VCaP (cell line): ENCODE measurements at regions not wholly inside any gene's neighbourhood (a gene's known extent, or its start where the extent isn't known, plus 50 kb on each side); places are given as distances from the start of the nearest gene placed in this dataset.
"Not testable (repeated sequence)": the region's sequence is repeated elsewhere in the genome, so short reads cannot be mapped to it uniquely, and the experiment has no call there.

ENCODE experiments used
- H3K27ac ChIP-seq: fragments of 450-650 bp; 2 replicates; pipeline ENCODE4 v1.5.1; 2017
- CTCF ChIP-seq: fragments of 450-650 bp; conservative IDR thresholded peaks from 2 replicates; pipeline ENCODE4 v1.5.1; 2017; ENCODE audit warnings: mild to moderate bottlenecking, moderate library complexity

GRCh38 chr1:195664628-195665027, 943.6 kb downstream of the KCNT2 start:
- H3K27ac ChIP-seq: no peak overlapping the region
- no peak for TF ChIP-seq CTCF

GRCh38 chr1:195663549-195664280, 944.5 kb downstream of the KCNT2 start:
- H3K27ac ChIP-seq: no peak overlapping the region
- no peak for TF ChIP-seq CTCF

GRCh38 chr1:195656780-195657179, 951.5 kb downstream of the KCNT2 start:
- H3K27ac ChIP-seq: no peak overlapping the region
- no peak for TF ChIP-seq CTCF

- not testable (repeated sequence) for H3K27ac ChIP-seq
These were observed 959.4 kb downstream of the KCNT2 start for GRCh38 chr1:195648875-195649274.

GRCh38 chr1:195637539-195637938, 970.7 kb downstream of the KCNT2 start:
- TF ChIP-seq CTCF: no peak
- H3K27ac ChIP-seq: no peak overlapping the region

GRCh38 chr1:195618287-195618686, 990.0 kb downstream of the KCNT2 start:
- H3K27ac ChIP-seq: no peak overlapping the region
- no peak for TF ChIP-seq CTCF

- no peak overlapping the region for H3K27ac ChIP-seq
- no peak for TF ChIP-seq CTCF
These were observed 991.1 kb downstream of the KCNT2 start for GRCh38 chr1:195617106-195617505.

GRCh38 chr1:195608883-195609282, 999.4 kb downstream of the KCNT2 start:
- peak; percentile 43; the same call in 1 of the 2 replicates for TF ChIP-seq CTCF
- no peak overlapping the region for H3K27ac ChIP-seq
